ENCODE measurements at regions not wholly inside any gene's neighbourhood (a gene's known extent, or its start where the extent isn't known, plus 50 kb on each side); places are given as distances from the start of the nearest gene placed in this dataset.

- no peak for TF ChIP-seq POLR2A (IDR thresholded peaks at IDR 0.05)
- TF ChIP-seq CTCF (IDR thresholded peaks at IDR 0.05) = no peak
These were observed 166.9 kb upstream of the MPDZ start for GRCh38 chr9:13446286-13446937.

Data from thyroid gland (tissue), 4 donors.